Fibroblast of skin of abdomen (primary cell): ENCODE measurements at regions not wholly inside any gene's neighbourhood (a gene's known extent, or its start where the extent isn't known, plus 50 kb on each side); places are given as distances from the start of the nearest gene placed in this dataset.
A peak's percentile ranks its signal among the peaks of the same experiment; 100 is the strongest.

Source experiments
- DNase-seq: peaks from one replicate; pipeline ENCODE4 v3.0.0-alpha.2; 2013

- no peak for DNase-seq
Measured at GRCh38 chr20:57037689-57038088, 228.8 kb downstream of the BMP7 start.

- no peak for DNase-seq
Measured at GRCh38 chr20:57038608-57039440, 227.6 kb downstream of the BMP7 start.

GRCh38 chr20:57040466-57040865 is 226.0 kb downstream of the BMP7 start:
- no peak for DNase-seq

GRCh38 chr20:57040924-57041323 is 225.5 kb downstream of the BMP7 start:
- peak; percentile 45 for DNase-seq

- peak; percentile 14 for DNase-seq
Measured at GRCh38 chr20:57043091-57043490, 223.3 kb downstream of the BMP7 start.

- no peak for DNase-seq
Measured at GRCh38 chr20:57043669-57044268, 222.7 kb downstream of the BMP7 start.

- no peak for DNase-seq
Measured at GRCh38 chr20:57047281-57048026, 219.0 kb downstream of the BMP7 start.

- DNase-seq = no peak
Measured at GRCh38 chr20:57048027-57048869, 218.2 kb downstream of the BMP7 start.

GRCh38 chr20:57049296-57049695 is 217.1 kb downstream of the BMP7 start:
- no peak for DNase-seq

GRCh38 chr20:57051096-57051495 is 215.3 kb downstream of the BMP7 start:
- DNase-seq = no peak

- DNase-seq = no peak
Measured at GRCh38 chr20:57053067-57053466, 213.4 kb downstream of the BMP7 start.

GRCh38 chr20:57053793-57054552 is 212.5 kb downstream of the BMP7 start:
- no peak for DNase-seq

GRCh38 chr20:57055345-57055744 is 211.1 kb downstream of the BMP7 start:
- no peak for DNase-seq

GRCh38 chr20:57056651-57057050 is 209.8 kb downstream of the BMP7 start:
- no peak for DNase-seq

GRCh38 chr20:57059055-57059596 is 207.3 kb downstream of the BMP7 start:
- no peak for DNase-seq

GRCh38 chr20:57060407-57061050 is 205.9 kb downstream of the BMP7 start:
- no peak for DNase-seq

GRCh38 chr20:57061051-57061900 is 205.2 kb downstream of the BMP7 start:
- DNase-seq = peak; percentile 51

GRCh38 chr20:57062241-57062640 is 204.2 kb downstream of the BMP7 start:
- DNase-seq = no peak

GRCh38 chr20:57062696-57063270 is 203.7 kb downstream of the BMP7 start:
- DNase-seq = no peak

- no peak for DNase-seq
Measured at GRCh38 chr20:57064836-57065235, 201.6 kb downstream of the BMP7 start.
